Mucosa of stomach (tissue), 1 donor: ENCODE measurements at regions not wholly inside any gene's neighbourhood (a gene's known extent, or its start where the extent isn't known, plus 50 kb on each side); places are given as distances from the start of the nearest gene placed in this dataset.

ENCODE experiments used
- H3K27me3 ChIP-seq: one replicate; pipeline ENCODE4 v1.7.0; 2013; ENCODE audit warnings: mild to moderate bottlenecking, low read length; ENCODE audit not compliant: control insufficient read depth, insufficient read depth
- H3K36me3 ChIP-seq: one replicate; pipeline ENCODE4 v1.7.0; 2013; ENCODE audit warnings: low read length; ENCODE audit not compliant: control insufficient read depth, insufficient read depth
- H3K4me1 ChIP-seq: one replicate; pipeline ENCODE4 v1.7.0; 2013; ENCODE audit warnings: mild to moderate bottlenecking, low read length; ENCODE audit not compliant: control insufficient read depth, insufficient read depth
- H3K4me3 ChIP-seq: one replicate; pipeline ENCODE4 v1.7.0; 2013; ENCODE audit warnings: low read length
- H3K9ac ChIP-seq: one replicate; pipeline ENCODE4 v1.7.0; 2013; ENCODE audit warnings: mild to moderate bottlenecking, low read length, moderate library complexity
- H3K9me3 ChIP-seq: one replicate; pipeline ENCODE4 v1.7.0; 2013; ENCODE audit warnings: mild to moderate bottlenecking, low read length, moderate library complexity; ENCODE audit not compliant: control insufficient read depth
- donor health status: Pancreatic carcinoma.

- no peaks in the 10 kb centered on the region for H3K4me1 ChIP-seq
- no peaks in the 10 kb centered on the region for H3K9me3 ChIP-seq
- H3K4me3 ChIP-seq, result no peak overlapping the region
- H3K9ac ChIP-seq, result no peak overlapping the region
- no peaks in the 10 kb centered on the region for H3K36me3 ChIP-seq
- H3K27me3 ChIP-seq, result no peaks in the 10 kb centered on the region
These were observed 189.0 kb upstream of the MEF2C start for GRCh38 chr5:89071941-89072331.

DNA sequence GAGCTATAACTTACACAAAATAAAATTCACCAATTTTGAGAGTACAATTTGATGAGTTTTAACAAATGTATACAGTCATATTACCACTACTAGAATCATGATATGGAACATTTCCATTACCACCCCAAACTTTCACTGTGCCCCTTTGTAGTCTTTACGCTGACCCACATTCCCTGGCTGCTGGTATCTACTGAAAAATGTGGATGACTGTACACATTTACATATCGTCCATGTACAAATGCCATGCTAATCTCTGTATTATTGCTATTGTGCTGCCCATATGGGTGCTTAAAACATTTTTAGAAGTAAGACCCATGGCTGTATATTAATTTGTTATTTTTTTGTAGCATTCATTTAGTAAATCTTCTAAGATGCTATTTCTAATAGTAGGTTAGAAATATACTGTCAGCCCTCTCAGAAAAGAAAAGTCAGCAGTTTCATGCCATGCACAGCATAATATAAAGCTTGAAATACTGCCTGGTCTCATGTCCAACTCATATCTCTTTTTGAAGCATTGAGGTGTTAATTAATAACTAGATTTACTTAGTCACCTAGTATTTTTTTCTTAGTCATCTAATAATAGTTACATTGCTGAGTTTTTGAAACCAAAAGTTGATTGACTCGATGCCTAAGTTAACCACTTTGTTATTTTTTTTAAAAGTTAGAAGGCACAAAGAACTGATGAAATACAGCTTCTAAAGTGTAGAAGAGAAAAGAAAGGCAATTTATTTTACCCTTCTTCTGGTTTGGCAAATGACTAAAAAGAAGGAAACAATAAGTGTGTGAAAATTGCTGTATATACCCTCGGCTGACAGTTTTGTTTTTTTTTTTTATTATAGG is 188.3 kb upstream of the MEF2C start:
- no peaks in the 10 kb centered on the region for H3K9me3 ChIP-seq
- no peak overlapping the region for H3K9ac ChIP-seq

GRCh38 chr5:89069591-89069990 is 186.6 kb upstream of the MEF2C start:
- Histone ChIP-seq H3K4me1 (no peaks in the 10 kb centered on the region), H3K9ac (no peak overlapping the region), H3K4me3 (no peak overlapping the region), H3K27me3 (no peaks in the 10 kb centered on the region), H3K36me3 (no peaks in the 10 kb centered on the region), H3K9me3 (no peaks in the 10 kb centered on the region)

More for the DNA sequence above, 188.3 kb upstream of the MEF2C start:
- Histone ChIP-seq H3K36me3 (no peaks in the 10 kb centered on the region), H3K27me3 (no peaks in the 10 kb centered on the region), H3K4me1 (no peaks in the 10 kb centered on the region), H3K4me3 (no peak overlapping the region)

GRCh38 chr5:89067362-89067761 is 184.4 kb upstream of the MEF2C start:
- H3K9ac ChIP-seq, result no peak overlapping the region
- no peaks in the 10 kb centered on the region for H3K9me3 ChIP-seq
- no peak overlapping the region for H3K4me3 ChIP-seq
- no peaks in the 10 kb centered on the region for H3K36me3 ChIP-seq
- H3K4me1 ChIP-seq, result no peaks in the 10 kb centered on the region
- no peaks in the 10 kb centered on the region for H3K27me3 ChIP-seq

- Histone ChIP-seq H3K9ac (no peak overlapping the region), H3K36me3 (no peaks in the 10 kb centered on the region), H3K4me3 (no peak overlapping the region), H3K4me1 (no peaks in the 10 kb centered on the region), H3K27me3 (no peaks in the 10 kb centered on the region), H3K9me3 (no peaks in the 10 kb centered on the region)
These were observed 182.9 kb upstream of the MEF2C start for GRCh38 chr5:89065919-89066318.

- Histone ChIP-seq H3K36me3 (no peaks in the 10 kb centered on the region), H3K9ac (no peak overlapping the region), H3K4me1 (no peaks in the 10 kb centered on the region), H3K9me3 (no peaks in the 10 kb centered on the region), H3K27me3 (no peaks in the 10 kb centered on the region), H3K4me3 (no peak overlapping the region)
These were observed 181.8 kb upstream of the MEF2C start for GRCh38 chr5:89064736-89065135.

DNA sequence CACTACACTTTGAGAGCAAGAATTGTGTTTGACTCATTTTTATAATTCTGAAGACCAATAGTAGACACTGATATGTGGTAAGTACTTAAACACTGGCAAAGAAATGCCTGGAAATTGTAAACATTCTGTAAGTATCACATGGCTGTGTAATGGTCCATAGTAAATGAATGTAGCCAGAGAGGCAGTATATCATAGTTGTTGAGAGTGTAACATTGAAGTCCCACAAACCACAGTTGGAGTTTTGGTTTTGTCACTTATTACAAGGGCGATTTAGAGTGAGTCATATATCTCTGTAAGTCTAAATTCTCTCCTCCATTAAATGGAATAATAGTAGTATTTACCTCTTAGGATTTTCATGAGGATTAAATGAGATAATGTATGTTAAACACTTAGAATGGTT is 181.1 kb upstream of the MEF2C start:
- Histone ChIP-seq H3K36me3 (no peaks in the 10 kb centered on the region), H3K4me1 (no peaks in the 10 kb centered on the region), H3K9me3 (no peaks in the 10 kb centered on the region), H3K9ac (no peak overlapping the region), H3K27me3 (no peaks in the 10 kb centered on the region), H3K4me3 (no peak overlapping the region)

DNA sequence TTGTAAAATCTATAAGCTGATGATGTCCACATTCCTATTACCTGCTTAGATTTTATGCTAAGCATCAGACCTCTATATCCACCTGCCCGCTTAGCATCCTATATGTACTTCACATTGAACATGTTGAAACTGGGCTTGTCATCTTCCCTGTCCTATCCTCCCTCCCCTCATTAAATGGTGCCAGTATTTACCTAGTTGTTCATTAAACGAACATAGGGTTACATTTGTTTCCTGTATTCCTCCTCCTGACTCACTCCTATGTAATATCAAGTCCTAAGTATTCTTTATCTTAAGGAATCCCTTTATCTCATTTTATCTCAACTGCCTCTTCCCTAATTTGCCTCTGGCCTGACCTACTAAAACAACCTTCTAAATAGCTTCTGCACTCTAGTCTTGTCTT is 177.8 kb upstream of the MEF2C start:
- Histone ChIP-seq H3K36me3 (no peaks in the 10 kb centered on the region), H3K27me3 (no peaks in the 10 kb centered on the region), H3K9me3 (no peaks in the 10 kb centered on the region), H3K9ac (no peak overlapping the region), H3K4me3 (no peak overlapping the region), H3K4me1 (no peaks in the 10 kb centered on the region)

- no peaks in the 10 kb centered on the region for H3K4me1 ChIP-seq
- H3K4me3 ChIP-seq, result no peak overlapping the region
- H3K36me3 ChIP-seq, result no peaks in the 10 kb centered on the region
- H3K27me3 ChIP-seq, result no peaks in the 10 kb centered on the region
- H3K9me3 ChIP-seq, result no peaks in the 10 kb centered on the region
- H3K9ac ChIP-seq, result no peak overlapping the region
These were observed 176.3 kb upstream of the MEF2C start for GRCh38 chr5:89059274-89059673.

DNA sequence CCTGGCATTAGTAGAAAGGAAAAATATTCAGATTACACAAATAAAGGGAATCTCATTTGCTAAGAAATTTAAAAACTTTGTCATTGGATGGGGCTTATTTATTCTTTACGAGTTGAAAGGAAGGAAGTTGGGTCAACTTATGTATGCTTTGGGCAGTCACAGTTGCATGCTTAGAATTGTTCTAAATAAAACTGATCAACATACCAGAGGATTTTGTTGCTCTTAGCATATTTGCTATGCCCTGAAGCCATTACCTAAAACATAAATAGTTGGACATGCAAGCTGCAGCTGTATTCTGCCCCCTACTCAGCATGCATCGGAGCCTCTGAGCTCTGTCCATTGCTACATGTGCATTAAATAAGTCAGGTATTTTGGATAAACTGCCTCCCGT is 172.7 kb upstream of the MEF2C start:
- H3K4me3 ChIP-seq, result no peak overlapping the region
- no peak overlapping the region for H3K9ac ChIP-seq
- H3K27me3 ChIP-seq, result no peaks in the 10 kb centered on the region
- H3K36me3 ChIP-seq, result no peaks in the 10 kb centered on the region
- H3K9me3 ChIP-seq, result no peaks in the 10 kb centered on the region
- H3K4me1 ChIP-seq, result no peaks in the 10 kb centered on the region

- Histone ChIP-seq H3K27me3 (no peaks in the 10 kb centered on the region), H3K36me3 (no peaks in the 10 kb centered on the region), H3K4me1 (no peaks in the 10 kb centered on the region), H3K9me3 (no peaks in the 10 kb centered on the region), H3K4me3 (no peak overlapping the region), H3K9ac (no peak overlapping the region)
These were observed 172.2 kb upstream of the MEF2C start for GRCh38 chr5:89055015-89055694.

GRCh38 chr5:89053547-89053946 is 170.6 kb upstream of the MEF2C start:
- H3K36me3 ChIP-seq, result no peaks in the 10 kb centered on the region
- H3K27me3 ChIP-seq, result no peaks in the 10 kb centered on the region
- no peak overlapping the region for H3K4me3 ChIP-seq
- no peaks in the 10 kb centered on the region for H3K9me3 ChIP-seq
- H3K4me1 ChIP-seq, result no peaks in the 10 kb centered on the region
- no peak overlapping the region for H3K9ac ChIP-seq
